HEK293 (cell line): ENCODE measurements at regions not wholly inside any gene's neighbourhood (a gene's known extent, or its start where the extent isn't known, plus 50 kb on each side); places are given as distances from the start of the nearest gene placed in this dataset.

Source experiments
- CTCF ChIA-PET: fragments of 350-600 bp; formaldehyde crosslinking; extraction: SDS; loops from one replicate; lab custom pipeline; 2021; ENCODE audit warnings: antibody characterized with exemption; lab: Yijun Ruan, JAX
- POLR2A ChIA-PET: fragments of 300-600 bp; formaldehyde crosslinking; extraction: SDS; loops from one replicate; lab custom pipeline; 2020; ENCODE audit warnings: antibody characterized with exemption, inconsistent platforms; lab: Yijun Ruan, JAX
- H3K27ac ChIP-seq: fragments of 200-500 bp; sonication (Bioruptor generic); 2 replicates; pipeline ENCODE4 v1.5.1; 2014; ENCODE audit warnings: low read depth, low read length, control low read depth, inconsistent platforms; ENCODE audit errors: extremely low read depth
- H3K36me3 ChIP-seq, 2 experiments: fragments of 200-500 bp in 1 of 2; sonication (Bioruptor generic) in 1 of 2; 1 replicate in 1 of 2; 2 replicates in 1 of 2; pipeline ENCODE4 v1.5.1; 2014 to 2017; ENCODE audit warnings: inconsistent platforms in 2 of 2, low read length in 2 of 2; ENCODE audit not compliant: control insufficient read depth in 2 of 2, insufficient read depth in 1 of 2
- H3K4me1 ChIP-seq: fragments of 200-500 bp; sonication (Bioruptor generic); 2 replicates; pipeline ENCODE4 v1.5.1; 2014; ENCODE audit warnings: mild to moderate bottlenecking, low read length, inconsistent platforms; ENCODE audit not compliant: control insufficient read depth, insufficient read depth
- H3K4me3 ChIP-seq: 2 replicates; pipeline ENCODE4 v1.5.1; 2011; ENCODE audit warnings: low read depth, mild to moderate bottlenecking, control low read depth, low read length, moderate library complexity
- H3K9me3 ChIP-seq: fragments of 200-500 bp; sonication (Bioruptor generic); 2 replicates; pipeline ENCODE4 v1.5.1; 2014; ENCODE audit warnings: low read depth, low read length, inconsistent platforms; ENCODE audit not compliant: control insufficient read depth, insufficient read depth
- FEZF1 ChIP-seq: fragments of 450-650 bp; formaldehyde crosslinking; IDR thresholded peaks from 2 replicates; pipeline ENCODE4 v1.5.1; 2016; ENCODE audit warnings: missing biosample characterization, missing genetic modification characterization
- GFI1B ChIP-seq: fragments of 450-650 bp; formaldehyde crosslinking; IDR thresholded peaks from 2 replicates; pipeline ENCODE4 v1.5.1; 2016; ENCODE audit warnings: missing biosample characterization, missing genetic modification characterization
- KLF17 ChIP-seq: fragments of 450-650 bp; formaldehyde crosslinking; IDR thresholded peaks from 2 replicates; pipeline ENCODE4 v1.5.1; 2016; ENCODE audit warnings: missing biosample characterization, missing genetic modification characterization
- MZF1 ChIP-seq: fragments of 450-650 bp; formaldehyde crosslinking; IDR thresholded peaks from 2 replicates; pipeline ENCODE4 v1.5.1; 2017; ENCODE audit warnings: missing biosample characterization, missing genetic modification characterization, borderline replicate concordance
- RBAK ChIP-seq: fragments of 450-650 bp; formaldehyde crosslinking; IDR thresholded peaks from 2 replicates; pipeline ENCODE4 v1.5.1; 2016; ENCODE audit warnings: missing biosample characterization, missing genetic modification characterization
- SCRT1 ChIP-seq: fragments of 450-650 bp; formaldehyde crosslinking; IDR thresholded peaks from 2 replicates; pipeline ENCODE4 v1.5.1; 2016; ENCODE audit warnings: missing biosample characterization, missing genetic modification characterization, borderline replicate concordance
- SP2 ChIP-seq: fragments of 450-650 bp; formaldehyde crosslinking; IDR thresholded peaks from 2 replicates; pipeline ENCODE4 v1.5.1; 2016; ENCODE audit warnings: missing biosample characterization, missing genetic modification characterization
- SP7 ChIP-seq: fragments of 450-650 bp; formaldehyde crosslinking; IDR thresholded peaks from 2 replicates; pipeline ENCODE4 v1.5.1; 2016; ENCODE audit warnings: missing biosample characterization, missing genetic modification characterization
- TCF7L2 ChIP-seq: IDR thresholded peaks from 2 replicates; pipeline ENCODE4 v1.6.1; 2011; ENCODE audit warnings: low read depth, mild to moderate bottlenecking, inconsistent platforms, low read length, moderate library complexity, borderline replicate concordance
- ZFHX2 ChIP-seq: fragments of 450-650 bp; formaldehyde crosslinking; conservative IDR thresholded peaks from 2 replicates; pipeline ENCODE4 v1.5.1; 2016; ENCODE audit warnings: missing biosample characterization, missing genetic modification characterization
- ZFP69B ChIP-seq: fragments of 450-650 bp; formaldehyde crosslinking; IDR thresholded peaks from 2 replicates; pipeline ENCODE4 v1.5.1; 2016; ENCODE audit warnings: missing biosample characterization, missing genetic modification characterization
- ZNF140 ChIP-seq: fragments of 450-650 bp; formaldehyde crosslinking; IDR thresholded peaks from 2 replicates; pipeline ENCODE4 v1.5.1; 2016; ENCODE audit warnings: missing biosample characterization, missing genetic modification characterization
- ZNF157 ChIP-seq: fragments of 450-650 bp; formaldehyde crosslinking; IDR thresholded peaks from 2 replicates; pipeline ENCODE4 v1.5.1; 2016; ENCODE audit warnings: missing biosample characterization, missing genetic modification characterization
- ZNF223 ChIP-seq: fragments of 450-650 bp; formaldehyde crosslinking; IDR thresholded peaks from 2 replicates; pipeline ENCODE4 v1.5.1; 2016; ENCODE audit warnings: missing biosample characterization, missing genetic modification characterization
- ZNF23 ChIP-seq: fragments of 450-650 bp; formaldehyde crosslinking; IDR thresholded peaks from 2 replicates; pipeline ENCODE4 v1.5.1; 2016; ENCODE audit warnings: missing biosample characterization, missing genetic modification characterization, borderline replicate concordance
- ZNF239 ChIP-seq: fragments of 450-650 bp; formaldehyde crosslinking; IDR thresholded peaks from 2 replicates; pipeline ENCODE4 v1.5.1; 2016; ENCODE audit warnings: missing biosample characterization, missing genetic modification characterization
- ZNF48 ChIP-seq: fragments of 450-650 bp; formaldehyde crosslinking; IDR thresholded peaks from 2 replicates; pipeline ENCODE4 v1.5.1; 2016; ENCODE audit warnings: missing biosample characterization, missing genetic modification characterization
- ZNF510 ChIP-seq: fragments of 450-650 bp; formaldehyde crosslinking; IDR thresholded peaks from 2 replicates; pipeline ENCODE4 v1.5.1; 2018; ENCODE audit warnings: mild to moderate bottlenecking, missing genetic modification characterization, missing biosample characterization; ENCODE audit not compliant: insufficient replicate concordance
- ZNF623 ChIP-seq: fragments of 450-650 bp; formaldehyde crosslinking; IDR thresholded peaks from 2 replicates; pipeline ENCODE4 v1.5.1; 2016; ENCODE audit warnings: missing biosample characterization, missing genetic modification characterization
- ZSCAN30 ChIP-seq: fragments of 450-650 bp; IDR thresholded peaks from 2 replicates; pipeline ENCODE4 v1.5.1; 2018; ENCODE audit warnings: missing biosample characterization, mild to moderate bottlenecking, missing genetic modification characterization, moderate library complexity

- Histone ChIP-seq H3K4me3 (no peak overlapping the region), H3K27ac (no peak overlapping the region), H3K4me1 (no peaks in the 10 kb centered on the region), H3K36me3 (no peaks in the 10 kb centered on the region), H3K9me3 (no peaks in the 10 kb centered on the region)
- TF ChIP-seq ZFP69B (tag by site-specific recombination): no peak
- TF ChIP-seq ZFHX2 (tag by site-specific recombination): no peak
- TF ChIP-seq RBAK: no peak
- TF ChIP-seq GFI1B: no peak
- no peak for TF ChIP-seq ZNF23 (tag by site-specific recombination)
- no peak for TF ChIP-seq SCRT1
- ChIA-PET POLR2A (no interaction called here), CTCF (no interaction called here)
Observed at GRCh38 chr5:92002721-92003274, 619.7 kb upstream of the ARRDC3 start.

GRCh38 chr5:91998774-91999173 lies 615.7 kb upstream of the ARRDC3 start:
- CTCF ChIA-PET: interaction anchor here (0.7 kb wide), 1 partner anchor 9 kb away, joined by 3 read pairs; no protein-coding TSS in a partner anchor
- H3K27ac ChIP-seq: no peak overlapping the region
- no peaks in the 10 kb centered on the region for H3K36me3 ChIP-seq
- H3K4me3 ChIP-seq: no peak overlapping the region
- POLR2A ChIA-PET: no interaction called here
- H3K9me3 ChIP-seq: no peaks in the 10 kb centered on the region
- H3K4me1 ChIP-seq: no peaks in the 10 kb centered on the region
- TF ChIP-seq ZNF157 (tag by site-specific recombination) (no peak), ZFHX2 (tag by site-specific recombination) (no peak), ZSCAN30 (tag by site-specific recombination) (no peak), ZNF48 (tag by site-specific recombination) (no peak), MZF1 (tag by site-specific recombination) (no peak), ZNF223 (tag by site-specific recombination) (no peak), SCRT1 (no peak), FEZF1 (no peak), ZNF239 (tag by site-specific recombination) (no peak), KLF17 (tag by site-specific recombination) (no peak), GFI1B (no peak), TCF7L2 (no peak), SP2 (tag by site-specific recombination) (no peak), ZNF510 (tag by site-specific recombination) (no peak), ZNF140 (tag by site-specific recombination) (no peak), SP7 (tag by site-specific recombination) (no peak)

- Histone ChIP-seq H3K9me3 (no peaks in the 10 kb centered on the region), H3K36me3 (no peaks in the 10 kb centered on the region), H3K4me3 (no peak overlapping the region), H3K27ac (no peak overlapping the region), H3K4me1 (no peaks in the 10 kb centered on the region)
- TF ChIP-seq ZNF623 (tag by site-specific recombination): no peak
- POLR2A ChIA-PET: no interaction called here
- CTCF ChIA-PET: no interaction called here
Observed at GRCh38 chr5:91983869-91984268, 600.8 kb upstream of the ARRDC3 start.
